ENCODE measurements at regions not wholly inside any gene's neighbourhood (a gene's known extent, or its start where the extent isn't known, plus 50 kb on each side); places are given as distances from the start of the nearest gene placed in this dataset.

- TF ChIP-seq GABPA (tag; conservative IDR thresholded peaks at IDR 0.05; ENCODE audit: low read depth) (no peak), NFYB (IDR thresholded peaks at IDR 0.05; ENCODE audit: extremely low read depth, insufficient read length) (no peak), SMC3 (conservative IDR thresholded peaks at IDR 0.05; ENCODE audit: insufficient read depth, low read depth, low read length) (no peak), BHLHE40 (IDR thresholded peaks at IDR 0.05; ENCODE audit: low read length) (no peak), MAX (CRISPR knock-in tag; IDR thresholded peaks at IDR 0.05) (no peak)
- TF ChIP-seq, protein P1, sequence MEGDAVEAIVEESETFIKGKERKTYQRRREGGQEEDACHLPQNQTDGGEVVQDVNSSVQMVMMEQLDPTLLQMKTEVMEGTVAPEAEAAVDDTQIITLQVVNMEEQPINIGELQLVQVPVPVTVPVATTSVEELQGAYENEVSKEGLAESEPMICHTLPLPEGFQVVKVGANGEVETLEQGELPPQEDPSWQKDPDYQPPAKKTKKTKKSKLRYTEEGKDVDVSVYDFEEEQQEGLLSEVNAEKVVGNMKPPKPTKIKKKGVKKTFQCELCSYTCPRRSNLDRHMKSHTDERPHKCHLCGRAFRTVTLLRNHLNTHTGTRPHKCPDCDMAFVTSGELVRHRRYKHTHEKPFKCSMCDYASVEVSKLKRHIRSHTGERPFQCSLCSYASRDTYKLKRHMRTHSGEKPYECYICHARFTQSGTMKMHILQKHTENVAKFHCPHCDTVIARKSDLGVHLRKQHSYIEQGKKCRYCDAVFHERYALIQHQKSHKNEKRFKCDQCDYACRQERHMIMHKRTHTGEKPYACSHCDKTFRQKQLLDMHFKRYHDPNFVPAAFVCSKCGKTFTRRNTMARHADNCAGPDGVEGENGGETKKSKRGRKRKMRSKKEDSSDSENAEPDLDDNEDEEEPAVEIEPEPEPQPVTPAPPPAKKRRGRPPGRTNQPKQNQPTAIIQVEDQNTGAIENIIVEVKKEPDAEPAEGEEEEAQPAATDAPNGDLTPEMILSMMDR (IDR thresholded peaks at IDR 0.05 in 2 of 3, conservative IDR thresholded peaks at IDR 0.05 in 1 of 3; ENCODE audit: insufficient read depth in 2 of 3, low read depth in 1 of 3, low read length in 3 of 3), result no peak
Measured at GRCh38 chrX:136963973-136964372, 69.8 kb downstream of the GPR101 start.
